ENCODE measurements at regions not wholly inside any gene's neighbourhood (a gene's known extent, or its start where the extent isn't known, plus 50 kb on each side); places are given as distances from the start of the nearest gene placed in this dataset.

- no peak for DNase-seq (ENCODE audit: low spot score)
- Histone ChIP-seq H3K36me3 (no peaks in the 10 kb centered on the region), H3K27me3 (replicated peaks; ENCODE audit: insufficient read depth) (no peaks in the 10 kb centered on the region), H3K27ac (no peak overlapping the region), H3K9me3 (no peaks in the 10 kb centered on the region), H3K4me3 (no peak overlapping the region), H3K4me1 (replicated peaks) (no peaks in the 10 kb centered on the region)
- TF ChIP-seq, protein P1, sequence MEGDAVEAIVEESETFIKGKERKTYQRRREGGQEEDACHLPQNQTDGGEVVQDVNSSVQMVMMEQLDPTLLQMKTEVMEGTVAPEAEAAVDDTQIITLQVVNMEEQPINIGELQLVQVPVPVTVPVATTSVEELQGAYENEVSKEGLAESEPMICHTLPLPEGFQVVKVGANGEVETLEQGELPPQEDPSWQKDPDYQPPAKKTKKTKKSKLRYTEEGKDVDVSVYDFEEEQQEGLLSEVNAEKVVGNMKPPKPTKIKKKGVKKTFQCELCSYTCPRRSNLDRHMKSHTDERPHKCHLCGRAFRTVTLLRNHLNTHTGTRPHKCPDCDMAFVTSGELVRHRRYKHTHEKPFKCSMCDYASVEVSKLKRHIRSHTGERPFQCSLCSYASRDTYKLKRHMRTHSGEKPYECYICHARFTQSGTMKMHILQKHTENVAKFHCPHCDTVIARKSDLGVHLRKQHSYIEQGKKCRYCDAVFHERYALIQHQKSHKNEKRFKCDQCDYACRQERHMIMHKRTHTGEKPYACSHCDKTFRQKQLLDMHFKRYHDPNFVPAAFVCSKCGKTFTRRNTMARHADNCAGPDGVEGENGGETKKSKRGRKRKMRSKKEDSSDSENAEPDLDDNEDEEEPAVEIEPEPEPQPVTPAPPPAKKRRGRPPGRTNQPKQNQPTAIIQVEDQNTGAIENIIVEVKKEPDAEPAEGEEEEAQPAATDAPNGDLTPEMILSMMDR (IDR thresholded peaks at IDR 0.05) = no peak
- TF ChIP-seq POLR2AphosphoS5 (IDR thresholded peaks at IDR 0.05) = no peak
- no peak for TF ChIP-seq POLR2A (IDR thresholded peaks at IDR 0.05)
- intact Hi-C loops (cut with DNase I) = no loop called here
- 98% methylated on average over 8 of the region's 8 CpGs for WGBS
These were observed 77.2 kb upstream of the PCBD1 start for GRCh38 chr10:70965566-70965965.

GRCh38 chr10:70966646-70967553 lies 78.5 kb upstream of the PCBD1 start:
- H3K4me3 ChIP-seq = no peak overlapping the region
- TF ChIP-seq, protein P1 (IDR thresholded peaks at IDR 0.05) = no peak
- TF ChIP-seq POLR2AphosphoS5 (IDR thresholded peaks at IDR 0.05) (no peak), POLR2A (IDR thresholded peaks at IDR 0.05) (no peak)
- intact Hi-C loops (cut with DNase I) = no loop called here
- H3K4me1 ChIP-seq (replicated peaks) = no peaks in the 10 kb centered on the region
- H3K36me3 ChIP-seq = no peaks in the 10 kb centered on the region
- H3K27me3 ChIP-seq (replicated peaks; ENCODE audit: insufficient read depth) = no peaks in the 10 kb centered on the region
- no peak for DNase-seq (ENCODE audit: low spot score)
- no peak overlapping the region for H3K27ac ChIP-seq
- WGBS = 89% methylated on average over 11 of the region's 11 CpGs
- H3K9me3 ChIP-seq = no peaks in the 10 kb centered on the region

- Histone ChIP-seq H3K4me1 (replicated peaks) (no peaks in the 10 kb centered on the region), H3K36me3 (no peaks in the 10 kb centered on the region), H3K9me3 (no peaks in the 10 kb centered on the region), H3K27ac (no peak overlapping the region), H3K4me3 (no peak overlapping the region), H3K27me3 (replicated peaks; ENCODE audit: insufficient read depth) (no peaks in the 10 kb centered on the region)
- TF ChIP-seq POLR2A (IDR thresholded peaks at IDR 0.05) = no peak
- TF ChIP-seq POLR2AphosphoS5 (IDR thresholded peaks at IDR 0.05) = no peak
- TF ChIP-seq, protein P1 (IDR thresholded peaks at IDR 0.05) = no peak
- no peak for DNase-seq (ENCODE audit: low spot score)
- intact Hi-C loops (cut with DNase I) = no loop called here
- 68% methylated on average over 13 of the region's 15 CpGs for WGBS
These were observed 79.5 kb upstream of the PCBD1 start for GRCh38 chr10:70967591-70968587.

DNA sequence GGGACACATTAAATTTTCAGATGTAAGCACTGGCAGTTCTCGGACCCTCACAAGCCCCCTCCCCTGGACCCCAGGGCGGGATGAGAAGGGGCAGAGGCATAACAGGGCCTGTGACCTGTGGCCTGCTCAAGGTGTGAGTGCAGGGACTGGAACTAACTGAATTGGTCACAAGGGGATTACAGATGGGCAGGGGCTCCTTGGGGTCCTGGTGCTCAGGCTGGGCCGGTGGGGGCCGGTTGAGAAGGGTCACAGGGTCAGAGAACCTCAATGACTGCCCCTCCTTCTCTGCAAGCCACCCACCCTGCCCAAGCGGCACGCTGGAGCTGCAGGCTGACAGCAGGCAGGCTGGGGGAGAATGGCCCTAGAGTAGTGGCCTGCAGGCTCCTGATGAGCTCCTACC lies 80.8 kb upstream of the PCBD1 start:
- TF ChIP-seq, protein P1 (IDR thresholded peaks at IDR 0.05) = no peak
- TF ChIP-seq POLR2A (IDR thresholded peaks at IDR 0.05) = no peak
- no peak for TF ChIP-seq POLR2AphosphoS5 (IDR thresholded peaks at IDR 0.05)
- no peak overlapping the region for H3K4me3 ChIP-seq
- no peaks in the 10 kb centered on the region for H3K36me3 ChIP-seq
- DNase-seq (ENCODE audit: low spot score) = no peak
- H3K27ac ChIP-seq = no peak overlapping the region
- 86% methylated on average over 6 of the region's 6 CpGs for WGBS
- intact Hi-C loops (cut with DNase I) = no loop called here
- H3K4me1 ChIP-seq (replicated peaks) = no peaks in the 10 kb centered on the region
- H3K9me3 ChIP-seq = no peaks in the 10 kb centered on the region
- no peaks in the 10 kb centered on the region for H3K27me3 ChIP-seq (replicated peaks; ENCODE audit: insufficient read depth)
